RWPE1 (cell line): ENCODE measurements at regions not wholly inside any gene's neighbourhood (a gene's known extent, or its start where the extent isn't known, plus 50 kb on each side); places are given as distances from the start of the nearest gene placed in this dataset.

ENCODE experiments used
- CTCF ChIA-PET: fragments of 350-600 bp; sonication (Branson Sonifier 250); formaldehyde crosslinking; extraction: SDS; loops from one replicate; lab custom pipeline; 2021; lab: Yijun Ruan, JAX
- POLR2A ChIA-PET: fragments of 400-600 bp; formaldehyde crosslinking; extraction: SDS; loops from one replicate; lab custom pipeline; 2020; ENCODE audit warnings: antibody characterized with exemption; ENCODE audit not compliant: low non-redundant PET; lab: Yijun Ruan, JAX
- DNase-seq: peaks from one replicate; pipeline ENCODE4 v3.0.0; 2012; ENCODE audit warnings: low spot score
- H3K27ac ChIP-seq: fragments of 450-650 bp; 2 replicates; pipeline ENCODE4 v1.5.1; 2017
- TF ChIP-seq, protein P1 (sequence below): fragments of 450-650 bp; conservative IDR thresholded peaks from 2 replicates; pipeline ENCODE4 v1.5.1; 2017; ENCODE audit warnings: low read depth, mild to moderate bottlenecking

- POLR2A ChIA-PET: no interaction called here
- no peak overlapping the region for H3K27ac ChIP-seq
- DNase-seq: no peak
- CTCF ChIA-PET: no interaction called here
- TF ChIP-seq, protein P1, sequence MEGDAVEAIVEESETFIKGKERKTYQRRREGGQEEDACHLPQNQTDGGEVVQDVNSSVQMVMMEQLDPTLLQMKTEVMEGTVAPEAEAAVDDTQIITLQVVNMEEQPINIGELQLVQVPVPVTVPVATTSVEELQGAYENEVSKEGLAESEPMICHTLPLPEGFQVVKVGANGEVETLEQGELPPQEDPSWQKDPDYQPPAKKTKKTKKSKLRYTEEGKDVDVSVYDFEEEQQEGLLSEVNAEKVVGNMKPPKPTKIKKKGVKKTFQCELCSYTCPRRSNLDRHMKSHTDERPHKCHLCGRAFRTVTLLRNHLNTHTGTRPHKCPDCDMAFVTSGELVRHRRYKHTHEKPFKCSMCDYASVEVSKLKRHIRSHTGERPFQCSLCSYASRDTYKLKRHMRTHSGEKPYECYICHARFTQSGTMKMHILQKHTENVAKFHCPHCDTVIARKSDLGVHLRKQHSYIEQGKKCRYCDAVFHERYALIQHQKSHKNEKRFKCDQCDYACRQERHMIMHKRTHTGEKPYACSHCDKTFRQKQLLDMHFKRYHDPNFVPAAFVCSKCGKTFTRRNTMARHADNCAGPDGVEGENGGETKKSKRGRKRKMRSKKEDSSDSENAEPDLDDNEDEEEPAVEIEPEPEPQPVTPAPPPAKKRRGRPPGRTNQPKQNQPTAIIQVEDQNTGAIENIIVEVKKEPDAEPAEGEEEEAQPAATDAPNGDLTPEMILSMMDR: no peak
These were observed 230.1 kb upstream of the GALNTL6 start for GRCh38 chr4:171582961-171583581.

DNA sequence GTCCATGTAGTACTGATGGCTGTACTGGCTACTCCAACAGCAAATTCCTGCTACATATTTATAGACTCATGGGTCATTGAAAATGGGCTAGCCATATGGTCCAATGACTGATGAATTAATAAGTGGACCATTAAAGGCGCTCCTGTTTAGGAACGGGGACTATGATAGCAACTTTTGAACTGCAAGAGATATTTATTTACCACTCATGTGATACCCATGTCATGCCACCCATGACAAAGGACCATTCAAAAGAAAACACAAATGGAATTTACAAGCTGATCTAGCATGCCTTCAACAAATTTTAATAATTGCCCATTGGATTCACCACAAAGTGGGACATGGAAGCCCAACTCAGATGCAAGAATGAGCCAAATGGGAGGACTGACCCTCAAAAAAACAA lies 240.0 kb upstream of the GALNTL6 start:
- no peak overlapping the region for H3K27ac ChIP-seq
- DNase-seq: no peak
- TF ChIP-seq, protein P1: no peak
- ChIA-PET CTCF (no interaction called here), POLR2A (no interaction called here)

- TF ChIP-seq, protein P1: no peak
- H3K27ac ChIP-seq: no peak overlapping the region
- no peak for DNase-seq
- ChIA-PET POLR2A (no interaction called here), CTCF (interaction anchor here (0.6 kb wide), 2 partner anchors 92 to 158 kb away, joined by 3 read pairs; no protein-coding TSS in a partner anchor)
These were observed 247.9 kb upstream of the GALNTL6 start for GRCh38 chr4:171565130-171565788.

- no peak for DNase-seq
- H3K27ac ChIP-seq: no peak overlapping the region
- ChIA-PET POLR2A (no interaction called here), CTCF (no interaction called here)
- TF ChIP-seq, protein P1: no peak
These were observed 251.8 kb upstream of the GALNTL6 start for GRCh38 chr4:171561419-171561818.

- DNase-seq: no peak
- ChIA-PET CTCF (no interaction called here), POLR2A (no interaction called here)
- TF ChIP-seq, protein P1: no peak
- H3K27ac ChIP-seq: no peak overlapping the region
These were observed 259.2 kb upstream of the GALNTL6 start for GRCh38 chr4:171553961-171554360.

GRCh38 chr4:171542640-171543039 lies 270.6 kb upstream of the GALNTL6 start:
- TF ChIP-seq, protein P1: no peak
- no peak overlapping the region for H3K27ac ChIP-seq
- no peak for DNase-seq
- ChIA-PET POLR2A (no interaction called here), CTCF (no interaction called here)
